GM12891 (cell line): ENCODE measurements at regions not wholly inside any gene's neighbourhood (a gene's known extent, or its start where the extent isn't known, plus 50 kb on each side); places are given as distances from the start of the nearest gene placed in this dataset.

Source experiments
- POLR2A ChIP-seq: IDR thresholded peaks from 2 replicates; pipeline ENCODE4 v1.6.1; 2011; ENCODE audit warnings: low read depth, low read length, control low read depth
- POLR2AphosphoS5 ChIP-seq: IDR thresholded peaks from 2 replicates; pipeline ENCODE4 v1.6.1; 2011; ENCODE audit warnings: low read depth, low read length, control low read depth
- POU2F2 ChIP-seq: IDR thresholded peaks from 2 replicates; pipeline ENCODE4 v1.6.1; 2011; ENCODE audit warnings: low read depth, mild to moderate bottlenecking, control low read depth, low read length, moderate library complexity

DNA sequence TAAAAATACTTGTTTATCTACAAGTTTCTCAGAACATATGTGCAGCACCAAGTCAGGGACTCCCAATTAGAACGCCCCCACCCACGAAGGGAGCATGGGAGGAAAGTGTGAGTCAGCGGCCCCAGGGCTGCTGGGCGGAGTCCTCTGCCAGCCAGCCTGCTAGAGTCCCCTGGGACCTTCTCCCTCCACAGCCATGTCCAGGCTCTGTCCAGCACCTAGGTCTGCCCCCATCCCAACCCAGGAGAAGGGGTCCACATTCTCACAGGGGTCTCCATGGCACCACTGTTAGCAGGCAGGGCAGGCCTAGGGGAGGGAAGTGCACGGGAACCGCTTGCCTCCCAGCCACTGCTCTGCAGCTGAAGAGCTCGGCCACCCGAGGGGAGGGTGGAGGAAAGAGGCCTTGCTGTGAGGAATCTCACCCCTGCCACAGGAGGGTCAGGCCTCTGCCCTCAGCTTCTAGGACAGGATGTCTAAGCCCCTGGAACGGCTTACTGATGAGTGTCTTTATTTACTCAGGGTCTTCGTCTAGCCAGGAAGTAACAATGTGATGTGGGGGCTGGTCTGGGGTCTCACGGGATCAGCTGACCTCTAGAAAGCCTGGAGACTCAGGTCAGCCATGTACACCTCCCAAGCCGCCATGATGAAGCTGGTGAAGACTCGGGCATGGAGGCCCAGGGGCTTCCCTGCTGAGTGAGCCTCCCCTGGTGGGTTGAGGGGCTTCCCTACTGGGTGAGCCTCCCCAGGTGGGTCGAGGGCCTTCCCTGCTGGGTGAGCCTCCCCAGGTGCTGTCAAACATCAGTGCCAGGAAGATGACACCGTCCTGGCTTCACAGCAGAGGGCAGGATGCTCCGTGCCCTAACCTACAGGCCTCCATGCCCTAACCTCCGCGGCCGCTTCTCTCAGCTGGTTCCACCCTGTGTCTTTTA, 190.3 kb downstream of the RBFOX3 start:
- TF ChIP-seq POLR2A, result no peak
- no peak for TF ChIP-seq POLR2AphosphoS5
- no peak for TF ChIP-seq POU2F2
